Body of pancreas (tissue), 4 donors: ENCODE measurements at regions not wholly inside any gene's neighbourhood (a gene's known extent, or its start where the extent isn't known, plus 50 kb on each side); places are given as distances from the start of the nearest gene placed in this dataset.

Experiments
- ATAC-seq: fragments of 150-250 bp; one replicate; pipeline ENCODE4 v1.9.1; 2016
- DNase-seq, 4 donors: peaks; one replicate each; pipeline ENCODE4 v3.0.0-alpha.2; 2019
- H3K27ac ChIP-seq, 4 donors: fragments of 200-600 bp; sonication (generic); 1 replicate in 3 of 4; 2 replicates in 1 of 4; pipeline versions ENCODE4 v1.5.1 to v1.6.1; 2016 to 2019; ENCODE audit warnings: mild to moderate bottlenecking in 1 of 4, mixed read lengths in 1 of 4, moderate library complexity in 1 of 4
- H3K27me3 ChIP-seq, 2 donors: fragments of 200-600 bp; sonication (generic); one replicate each; pipeline ENCODE4 v1.6.0; 2016; ENCODE audit warnings: mild to moderate bottlenecking in 1 of 2
- H3K36me3 ChIP-seq, 2 donors: fragments of 200-600 bp; sonication (generic); replicated peaks in 1 of 2; 2 replicates each; pipeline ENCODE4 v1.5.1; 2016; ENCODE audit warnings: low read depth in 2 of 2; ENCODE audit not compliant: insufficient read depth in 1 of 2
- H3K4me1 ChIP-seq: fragments of 200-600 bp; sonication (generic); one replicate; pipeline ENCODE4 v1.6.0; 2016
- H3K4me3 ChIP-seq, 2 donors: fragments of 200-600 bp; sonication (generic); 1 replicate in 1 of 2; 2 replicates in 1 of 2; pipeline ENCODE4 v1.5.1; 2016 to 2019
- H3K9me3 ChIP-seq, 3 donors: fragments of 200-600 bp; sonication (generic); 1 replicate in 2 of 3; 2 replicates in 1 of 3; pipeline ENCODE4 v1.5.1; 2016
- POLR2A ChIP-seq, 3 donors: fragments of 450-650 bp; IDR thresholded peaks; one replicate each; pipeline ENCODE4 v1.6.1; 2016; ENCODE audit warnings: antibody characterized with exemption in 3 of 3, mild to moderate bottlenecking in 2 of 3
- WGBS, 2 donors: methylation state at CpG; one replicate each; pipeline ENCODE4 v1.1.5; 2017; 5-methylcytosine and 5-hydroxymethylcytosine counted together
- intact Hi-C: fragments of 100-400 bp; cut with DNase I; formaldehyde crosslinking; loops from one replicate; pipeline ENCODE4 v1.15.1; 2023
- TF ChIP-seq, protein P1 (sequence below), 7 experiments: fragments of 450-650 bp in 4 of 7; fragments of 200-600 bp in 3 of 7; sonication (generic) in 3 of 7; IDR thresholded peaks; one replicate each; pipeline ENCODE4 v1.5.1; 2016 to 2019; ENCODE audit warnings: antibody characterized with exemption in 7 of 7

DNA sequence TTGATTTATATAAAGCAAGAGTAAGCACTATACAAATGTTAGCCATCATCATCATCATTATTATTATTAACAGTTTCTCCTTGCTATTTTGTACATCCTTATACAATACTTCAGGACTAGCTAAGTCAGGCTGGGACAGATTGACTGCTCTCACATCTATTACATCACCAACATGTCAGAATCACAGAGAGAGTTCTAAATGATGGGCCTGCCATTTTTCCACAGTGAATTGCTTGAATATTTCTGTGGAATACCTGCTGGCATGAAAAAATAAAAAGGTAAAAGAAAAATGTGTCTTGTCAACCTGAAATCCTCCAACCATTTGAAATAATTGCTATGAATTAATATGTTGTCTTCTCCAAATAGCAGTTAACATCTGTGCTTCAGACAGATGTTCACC is 1311.3 kb downstream of the FAM181B start:
- Histone ChIP-seq H3K4me3 (no peak overlapping the region), H3K27me3 (no peaks in the 10 kb centered on the region), H3K27ac (no peak overlapping the region), H3K9me3 (no peaks in the 10 kb centered on the region), H3K4me1 (no peaks in the 10 kb centered on the region), H3K36me3 (no peaks in the 10 kb centered on the region)
- intact Hi-C loops = no loop called here
- no peak for DNase-seq
- no peak for TF ChIP-seq POLR2A (IDR thresholded peaks at IDR 0.05)
- TF ChIP-seq, protein P1, sequence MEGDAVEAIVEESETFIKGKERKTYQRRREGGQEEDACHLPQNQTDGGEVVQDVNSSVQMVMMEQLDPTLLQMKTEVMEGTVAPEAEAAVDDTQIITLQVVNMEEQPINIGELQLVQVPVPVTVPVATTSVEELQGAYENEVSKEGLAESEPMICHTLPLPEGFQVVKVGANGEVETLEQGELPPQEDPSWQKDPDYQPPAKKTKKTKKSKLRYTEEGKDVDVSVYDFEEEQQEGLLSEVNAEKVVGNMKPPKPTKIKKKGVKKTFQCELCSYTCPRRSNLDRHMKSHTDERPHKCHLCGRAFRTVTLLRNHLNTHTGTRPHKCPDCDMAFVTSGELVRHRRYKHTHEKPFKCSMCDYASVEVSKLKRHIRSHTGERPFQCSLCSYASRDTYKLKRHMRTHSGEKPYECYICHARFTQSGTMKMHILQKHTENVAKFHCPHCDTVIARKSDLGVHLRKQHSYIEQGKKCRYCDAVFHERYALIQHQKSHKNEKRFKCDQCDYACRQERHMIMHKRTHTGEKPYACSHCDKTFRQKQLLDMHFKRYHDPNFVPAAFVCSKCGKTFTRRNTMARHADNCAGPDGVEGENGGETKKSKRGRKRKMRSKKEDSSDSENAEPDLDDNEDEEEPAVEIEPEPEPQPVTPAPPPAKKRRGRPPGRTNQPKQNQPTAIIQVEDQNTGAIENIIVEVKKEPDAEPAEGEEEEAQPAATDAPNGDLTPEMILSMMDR (IDR thresholded peaks at IDR 0.05) = no peak
- ATAC-seq = no peak

DNA sequence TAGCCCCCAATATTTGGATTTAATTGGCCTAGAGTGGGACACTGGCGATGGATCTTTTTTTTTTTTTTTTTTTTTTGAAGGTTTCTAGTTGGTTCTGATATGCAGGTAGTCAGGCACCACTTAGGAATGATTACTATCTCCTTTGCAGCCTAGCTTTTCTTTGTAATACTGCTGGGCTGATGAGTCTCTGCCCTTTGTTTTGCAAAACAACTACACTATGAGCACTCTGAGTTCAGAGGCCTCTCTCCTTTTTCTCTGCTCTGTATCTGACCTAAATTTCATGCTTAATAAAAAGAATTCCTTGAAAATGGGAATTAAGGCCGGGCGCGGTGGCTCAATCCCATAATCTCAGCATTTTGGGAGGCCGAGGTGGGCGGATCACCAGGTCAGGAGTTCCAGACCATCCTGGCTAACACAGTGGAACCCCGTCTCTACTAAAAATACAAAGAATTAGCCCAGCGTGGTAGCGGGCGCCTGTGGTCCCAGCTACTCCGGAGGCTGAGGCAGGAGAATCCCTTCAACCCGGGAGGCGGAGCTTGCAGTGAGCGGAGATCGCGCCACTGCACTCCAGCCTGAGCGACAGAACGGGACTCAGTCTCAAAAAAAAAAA is 1312.3 kb downstream of the FAM181B start:
- Histone ChIP-seq H3K4me1 (no peaks in the 10 kb centered on the region), H3K27me3 (no peaks in the 10 kb centered on the region), H3K36me3 (no peaks in the 10 kb centered on the region), H3K9me3 (no peaks in the 10 kb centered on the region), H3K4me3 (no peak overlapping the region), H3K27ac (no peak overlapping the region)
- intact Hi-C loops = no loop called here
- DNase-seq = no peak
- WGBS, 2 donors = 80 to 89% methylated on average over 18 of the region's 18 CpGs
- ATAC-seq = no peak
- TF ChIP-seq POLR2A (IDR thresholded peaks at IDR 0.05) = no peak
- TF ChIP-seq, protein P1 (IDR thresholded peaks at IDR 0.05) = no peak

DNA sequence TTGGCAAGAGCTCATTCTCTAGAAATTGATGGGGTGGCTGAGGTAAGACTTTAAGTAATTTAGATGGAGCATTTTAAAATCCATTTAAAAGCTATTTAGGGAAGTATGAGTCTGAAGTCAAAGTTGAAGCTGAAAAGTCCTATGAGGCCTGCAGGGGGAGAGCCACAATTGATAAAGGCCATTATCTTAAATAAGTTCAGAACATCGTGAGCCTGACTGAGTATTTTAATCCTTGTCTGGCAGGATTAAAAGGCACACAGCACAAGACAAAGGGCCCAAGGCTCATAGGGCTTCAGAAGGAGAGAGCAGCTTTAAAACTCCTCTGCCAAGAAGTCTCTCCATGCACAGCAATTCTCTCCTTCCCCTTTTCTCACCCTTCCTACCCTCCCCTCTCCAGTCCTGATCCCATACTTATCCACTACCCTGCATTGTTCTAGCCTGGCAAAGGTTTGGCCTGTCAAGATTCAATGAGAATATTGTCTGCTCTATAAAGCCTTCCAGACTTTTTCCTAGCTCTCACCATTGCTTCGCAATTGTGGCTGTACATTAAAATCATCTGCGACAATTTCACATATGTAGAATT is 1312.9 kb downstream of the FAM181B start:
- no peak overlapping the region for H3K27ac ChIP-seq
- intact Hi-C loops = no loop called here
- H3K4me1 ChIP-seq = no peaks in the 10 kb centered on the region
- no peak for TF ChIP-seq POLR2A (IDR thresholded peaks at IDR 0.05)
- TF ChIP-seq, protein P1 (IDR thresholded peaks at IDR 0.05) = no peak
- H3K4me3 ChIP-seq = no peak overlapping the region
- H3K36me3 ChIP-seq = no peaks in the 10 kb centered on the region
- no peaks in the 10 kb centered on the region for H3K27me3 ChIP-seq
- H3K9me3 ChIP-seq = no peaks in the 10 kb centered on the region
- 74% methylated on average over 3 of the region's 3 CpGs for WGBS, 2 donors
- no peak for ATAC-seq
- DNase-seq = no peak

DNA sequence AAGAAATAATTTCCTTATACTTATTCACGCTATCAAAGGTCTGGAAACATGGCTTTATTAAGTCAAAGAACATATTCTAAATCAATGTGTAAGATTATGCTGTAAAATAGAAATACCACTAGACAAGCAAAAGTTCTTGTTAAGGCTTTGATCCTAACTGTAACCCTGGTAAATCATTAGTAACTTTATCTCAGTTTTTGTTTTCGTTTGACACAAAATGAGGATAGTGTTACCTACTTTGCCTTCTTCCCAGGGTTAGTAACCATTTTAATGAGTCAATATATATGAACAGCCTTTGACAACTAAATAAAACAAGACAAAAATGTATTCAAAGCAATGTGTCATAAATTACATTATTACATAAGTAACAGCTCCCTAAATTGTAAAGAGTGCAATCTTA is 1336.3 kb downstream of the FAM181B start:
- no peak for DNase-seq
- intact Hi-C loops = no loop called here
- no peak for ATAC-seq

More for the DNA sequence above, 1336.3 kb downstream of the FAM181B start:
- Histone ChIP-seq H3K36me3 (no peaks in the 10 kb centered on the region), H3K27ac (no peak overlapping the region), H3K4me3 (no peak overlapping the region), H3K27me3 (no peaks in the 10 kb centered on the region), H3K9me3 (no peaks in the 10 kb centered on the region), H3K4me1 (no peaks in the 10 kb centered on the region)
- WGBS, 2 donors = 12 to 14% methylated on average over 2 of the region's 2 CpGs
- TF ChIP-seq POLR2A (IDR thresholded peaks at IDR 0.05) = no peak
- TF ChIP-seq, protein P1 (IDR thresholded peaks at IDR 0.05) = no peak
